HG02571 (cell line): ENCODE measurements at regions not wholly inside any gene's neighbourhood (a gene's known extent, or its start where the extent isn't known, plus 50 kb on each side); places are given as distances from the start of the nearest gene placed in this dataset.
"Not testable (repeated sequence)": the region's sequence is repeated elsewhere in the genome, so short reads cannot be mapped to it uniquely, and the experiment has no call there.

Experiments
- ATAC-seq: cut with Tn5 transposase; IDR thresholded peaks from one replicate; pipeline ENCODE4 v1.9.1; 2021; ENCODE audit warnings: mild to moderate bottlenecking, moderate library complexity; ENCODE audit not compliant: unreplicated experiment

DNA sequence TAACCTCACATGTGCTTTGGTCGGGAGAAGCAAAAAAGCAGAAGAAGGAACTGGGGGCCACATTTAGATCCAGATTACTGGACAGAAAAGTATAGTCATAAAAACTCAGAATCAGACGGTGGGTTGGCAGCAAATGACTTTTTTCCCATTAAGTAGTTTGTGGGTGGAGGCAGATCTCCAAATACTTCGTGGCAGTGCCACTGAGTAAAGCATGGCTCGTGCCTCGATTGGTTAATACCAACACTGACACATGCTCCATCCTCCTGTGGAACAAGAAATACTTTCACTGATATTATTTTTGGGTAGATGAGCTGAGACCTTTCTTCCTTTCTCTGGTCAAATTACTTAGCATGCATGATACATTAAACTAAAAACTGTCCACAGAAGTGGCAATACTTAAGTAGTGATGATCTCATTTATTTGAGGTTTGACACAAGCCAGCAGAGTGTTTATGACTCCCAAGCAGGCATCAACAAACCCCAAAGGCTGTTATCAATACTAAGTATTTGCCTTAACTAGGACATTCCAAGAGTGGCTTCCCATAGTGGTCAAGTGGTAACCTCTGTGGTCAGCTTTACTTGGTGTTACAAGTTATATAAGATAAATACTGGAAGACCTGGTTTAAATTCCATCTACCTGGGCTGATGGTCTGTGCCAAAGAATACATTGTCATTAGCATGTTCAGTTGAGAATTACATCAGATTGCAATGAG, 500.0 kb upstream of the RUNX1 start:
- no peak for ATAC-seq

DNA sequence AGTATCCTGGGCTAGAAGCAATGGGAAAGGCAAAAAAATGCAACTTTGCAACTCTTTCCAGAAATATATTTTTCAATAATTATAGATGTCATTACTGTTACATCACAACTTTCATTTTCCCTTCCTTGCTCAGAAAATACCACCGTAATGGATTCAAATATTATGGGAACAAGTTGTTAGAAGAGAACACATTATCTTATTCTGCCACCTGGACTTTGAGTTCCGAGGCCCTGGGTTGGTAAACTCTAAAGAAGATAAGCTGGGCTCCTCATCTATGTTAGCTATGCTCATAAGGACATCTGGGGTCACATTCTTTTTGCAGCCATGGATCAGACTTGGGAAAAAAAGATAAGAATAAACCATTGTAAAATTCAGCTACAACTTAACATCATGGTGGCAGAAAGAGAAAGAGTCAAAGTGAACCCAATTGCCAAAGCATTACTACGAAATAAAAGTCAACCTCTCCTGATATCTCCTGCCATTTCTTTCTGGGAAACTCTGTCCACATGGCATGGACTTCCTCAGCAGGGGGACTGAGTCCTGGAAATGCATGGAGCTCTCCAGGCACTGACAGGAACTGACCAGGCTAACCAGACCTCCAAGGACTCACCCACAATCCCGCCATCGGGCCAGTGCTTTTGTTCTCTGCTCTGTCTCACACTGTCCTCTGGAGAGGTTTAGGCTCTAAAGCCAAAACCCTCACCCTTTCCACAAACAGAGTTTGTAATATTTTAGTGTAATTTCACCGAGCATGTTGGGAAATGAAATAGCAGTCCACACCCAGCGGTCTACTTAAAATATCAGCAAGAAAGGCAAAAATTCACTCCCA, 499.1 kb upstream of the RUNX1 start:
- no peak for ATAC-seq

DNA sequence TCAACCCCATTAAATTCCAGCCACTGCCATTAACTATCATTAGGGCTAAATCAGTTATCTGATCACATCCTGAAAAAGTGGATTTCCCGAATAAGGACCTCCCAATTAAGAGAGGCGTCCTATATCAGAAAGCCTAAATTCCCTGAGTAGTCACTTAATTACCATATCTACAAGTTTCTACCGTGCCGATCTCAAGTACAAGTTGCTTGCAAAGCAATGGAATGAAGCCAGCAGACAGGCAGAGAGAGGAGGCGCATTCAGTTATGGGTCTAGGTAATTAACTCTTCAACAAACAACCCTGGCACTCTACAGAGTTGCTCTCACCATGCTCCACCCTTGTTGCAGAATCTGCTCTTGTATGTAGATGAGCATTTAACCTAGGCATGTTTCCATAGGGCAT, 494.6 kb upstream of the RUNX1 start:
- ATAC-seq: no peak

DNA sequence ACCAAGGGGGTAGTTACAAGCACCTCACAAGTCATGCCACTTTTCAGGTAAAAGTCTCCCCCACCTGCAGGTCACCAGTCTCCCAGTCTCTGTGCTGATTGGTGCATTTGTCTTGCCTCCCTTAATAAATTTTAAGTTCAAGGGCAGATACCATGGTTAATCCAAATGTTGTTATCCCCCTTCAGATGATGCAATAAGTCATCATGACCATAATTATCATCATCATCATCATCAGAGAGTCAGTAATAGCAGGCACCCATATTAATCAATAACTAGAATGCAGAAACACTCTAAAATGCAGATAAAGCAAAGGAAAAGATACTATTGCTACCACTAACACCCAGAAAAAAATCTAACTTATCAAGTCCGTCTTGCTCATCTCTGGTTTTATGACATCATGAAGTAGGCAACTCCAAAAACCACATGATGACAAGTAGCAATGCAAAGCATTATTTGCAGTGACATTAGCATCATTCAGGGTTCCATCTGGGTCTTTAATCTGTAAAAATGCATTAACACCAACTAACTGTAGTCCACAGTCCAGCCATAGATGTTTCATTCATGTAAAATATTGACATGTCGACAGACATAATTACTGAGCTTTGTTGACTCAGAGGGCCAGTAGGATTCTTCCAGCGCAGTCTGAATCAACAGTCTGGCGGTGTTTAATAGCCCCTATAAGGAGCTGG, 492.0 kb upstream of the RUNX1 start:
- ATAC-seq: no peak

DNA sequence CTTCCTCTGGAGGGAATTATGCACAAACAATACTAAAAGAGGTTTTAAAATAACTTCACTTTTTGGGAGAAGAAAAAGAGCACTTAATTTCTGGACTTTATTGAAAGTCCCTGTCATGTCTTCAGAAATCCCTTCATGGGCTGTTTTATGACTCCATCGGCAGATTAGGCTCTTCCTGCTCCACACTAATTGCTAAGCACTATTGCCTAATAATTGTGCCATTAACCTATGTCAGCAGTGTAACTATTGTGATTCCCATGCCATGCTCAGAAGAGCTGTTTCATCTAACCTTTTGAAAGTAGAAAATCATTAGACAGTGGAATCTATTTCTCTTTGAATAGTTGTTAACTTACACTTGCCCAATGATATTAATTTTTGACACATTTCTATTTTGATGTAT, 489.3 kb upstream of the RUNX1 start:
- no peak for ATAC-seq

DNA sequence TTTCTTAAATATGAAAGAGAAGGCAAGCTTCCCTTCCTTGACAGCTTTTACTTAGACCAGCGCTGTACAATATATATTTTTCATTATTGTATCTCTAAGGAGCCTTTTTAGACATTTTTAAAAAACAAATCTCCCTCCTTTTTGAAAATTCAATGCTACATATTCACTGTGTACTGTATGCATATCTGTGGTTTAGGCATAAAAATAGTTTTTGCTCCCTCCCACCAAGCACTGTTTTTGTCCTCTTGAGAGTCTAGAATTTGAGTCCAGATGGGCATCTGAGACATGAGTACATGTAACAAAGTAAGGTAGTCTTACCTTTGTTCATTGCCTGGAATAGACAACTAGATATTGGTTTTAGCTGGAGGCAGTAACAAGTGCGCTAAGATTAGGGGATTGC, 488.5 kb upstream of the RUNX1 start:
- no peak for ATAC-seq

DNA sequence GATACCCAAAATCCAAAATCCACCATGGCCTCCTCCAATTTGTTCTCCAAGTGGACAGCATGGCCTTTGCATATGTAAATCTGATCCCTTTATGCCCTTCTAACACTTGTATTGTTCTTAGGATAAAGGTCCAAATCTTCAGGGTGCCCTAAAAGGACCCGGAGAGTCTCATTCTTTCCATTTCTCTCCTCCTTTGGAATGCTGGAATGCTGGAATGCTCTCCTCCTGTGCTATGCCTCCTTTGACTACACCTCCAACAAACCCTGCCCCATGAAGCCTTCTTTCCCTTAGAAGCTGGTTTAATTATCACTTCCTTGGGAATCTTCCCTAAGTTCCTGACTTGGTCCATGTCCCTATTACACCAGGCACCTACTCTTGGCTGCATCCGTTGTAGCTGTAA, 484.8 kb upstream of the RUNX1 start:
- no peak for ATAC-seq

DNA sequence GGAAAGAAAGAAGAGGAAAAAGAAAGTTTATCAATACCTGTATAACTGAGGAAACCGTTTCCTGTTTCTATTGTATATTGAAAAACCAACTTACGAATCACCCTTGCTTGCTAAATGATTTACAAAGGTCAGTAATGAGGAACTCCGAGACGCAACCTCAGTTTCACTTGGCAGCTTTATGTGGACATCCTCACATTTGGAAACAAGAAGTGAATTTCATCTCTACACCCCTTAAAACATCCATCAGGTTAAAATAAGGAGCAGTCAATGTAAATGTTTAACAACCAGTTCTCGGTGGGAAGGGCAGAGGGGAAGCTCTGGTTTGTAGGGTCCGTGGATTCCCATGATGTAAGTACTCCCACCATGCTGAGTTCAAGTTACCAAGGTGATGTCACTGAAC, 481.7 kb upstream of the RUNX1 start:
- ATAC-seq: no peak

DNA sequence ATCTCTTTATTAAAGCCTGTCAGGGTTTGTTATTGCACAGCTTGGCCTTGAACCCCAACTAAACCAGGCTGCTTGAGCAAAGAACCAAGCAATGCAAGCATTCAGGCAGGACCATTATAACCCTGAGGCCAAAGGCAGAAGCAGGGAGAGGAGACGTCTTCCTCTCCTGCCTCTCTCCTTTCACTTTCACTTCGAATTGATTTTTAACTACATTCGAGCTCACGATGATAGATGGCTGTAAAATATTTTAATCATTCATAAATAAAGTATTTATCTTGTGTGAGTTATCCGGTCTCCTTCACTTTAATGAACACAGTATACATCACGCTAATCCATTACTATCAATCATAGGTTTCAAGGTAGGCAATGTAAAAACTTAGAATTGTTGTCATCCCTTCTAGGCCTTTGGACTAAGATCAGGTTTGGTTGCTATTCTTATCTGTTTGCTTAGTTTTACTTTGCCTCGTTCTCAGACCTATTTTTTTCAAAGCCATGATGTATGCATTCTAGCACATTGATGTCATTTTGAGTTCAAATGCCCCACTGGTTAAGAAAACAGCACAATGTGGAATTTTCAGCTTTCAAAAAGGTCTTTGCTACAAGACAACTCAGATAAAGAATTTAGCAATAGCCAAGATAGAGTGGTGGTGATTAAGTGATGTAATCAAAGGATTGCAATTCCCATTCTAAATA, 480.2 kb upstream of the RUNX1 start:
- no peak for ATAC-seq

DNA sequence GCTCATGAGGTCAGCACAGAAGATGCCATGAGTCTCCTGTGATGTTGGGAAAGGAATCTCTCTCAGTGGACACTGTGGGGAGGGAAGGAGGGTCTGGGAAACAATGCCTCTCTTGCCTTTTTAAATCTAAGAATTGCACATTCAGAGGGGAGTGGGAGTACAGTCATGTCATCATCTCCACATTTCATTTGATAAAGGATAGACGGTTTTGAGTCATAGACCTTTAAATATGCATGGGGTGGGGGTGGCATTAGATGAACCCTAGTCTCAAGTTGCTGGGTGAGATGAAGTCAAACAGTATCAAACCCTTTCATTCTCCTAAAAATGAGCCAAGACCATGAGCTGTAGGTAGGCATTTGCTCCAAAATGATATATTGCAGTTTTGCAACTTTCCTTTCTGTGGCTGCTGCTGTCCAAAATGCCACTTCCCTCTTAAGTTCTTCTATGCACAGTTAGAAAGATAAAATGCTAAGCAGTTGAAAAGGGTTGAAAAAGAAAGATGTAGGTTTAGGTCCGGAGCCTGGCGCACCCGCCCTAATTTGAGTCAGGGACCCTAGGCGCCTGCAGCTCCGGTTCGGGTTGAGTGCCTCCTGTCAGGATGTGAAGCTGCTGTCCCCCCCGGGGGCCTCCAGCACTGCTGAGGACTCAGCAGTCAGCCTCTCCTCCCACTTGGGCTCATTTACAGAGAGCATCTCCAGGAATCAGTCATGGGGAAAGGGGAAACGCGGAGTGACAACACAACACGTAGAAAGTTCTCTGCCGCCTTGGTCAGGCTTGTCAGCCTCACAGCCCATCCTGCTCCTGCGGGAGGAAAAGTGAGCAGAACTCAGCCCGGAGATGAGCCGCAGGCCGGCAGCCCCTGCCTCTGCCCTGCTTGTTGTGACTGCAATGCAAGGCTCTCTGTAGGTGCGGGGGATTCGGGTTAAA, 479.3 kb upstream of the RUNX1 start:
- no peak for ATAC-seq

DNA sequence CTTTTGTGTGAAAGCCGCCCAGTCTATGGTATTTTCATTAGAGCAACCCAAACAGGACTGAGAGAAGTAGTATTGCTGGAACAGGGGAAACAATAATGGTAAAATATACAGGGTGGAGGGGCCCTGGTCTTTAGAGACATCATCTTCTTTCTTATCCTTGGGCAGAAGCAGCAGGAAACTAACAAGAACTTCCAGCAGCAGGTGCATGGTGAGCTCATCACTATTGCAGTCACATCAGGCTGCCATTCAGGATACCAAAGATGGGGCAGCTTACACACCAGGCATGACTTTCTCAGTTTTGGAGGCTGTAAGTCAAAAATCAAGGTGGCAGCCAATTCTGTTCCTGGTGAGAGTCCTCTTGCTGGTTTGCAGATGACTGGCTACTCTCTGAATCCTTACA, 478.3 kb upstream of the RUNX1 start:
- no peak for ATAC-seq

DNA sequence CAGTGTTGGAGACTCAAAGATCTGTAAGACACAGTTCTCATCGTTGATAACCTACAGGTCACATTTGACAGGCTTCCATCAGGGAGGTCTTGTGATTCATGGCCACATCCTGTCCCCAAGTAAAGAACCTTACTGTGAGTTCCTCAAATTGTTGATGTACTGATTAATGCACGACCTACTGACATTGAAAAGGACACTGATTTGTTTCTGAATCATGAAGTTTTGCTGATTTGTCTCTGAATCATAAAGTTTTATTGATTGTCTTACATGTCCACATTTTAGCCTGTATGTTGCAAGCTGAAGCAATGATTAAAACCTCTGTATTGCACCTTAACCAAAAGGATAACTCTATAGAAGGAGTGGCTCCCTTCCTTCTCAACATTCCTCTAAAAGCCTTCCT, 476.3 kb upstream of the RUNX1 start:
- no peak for ATAC-seq

DNA sequence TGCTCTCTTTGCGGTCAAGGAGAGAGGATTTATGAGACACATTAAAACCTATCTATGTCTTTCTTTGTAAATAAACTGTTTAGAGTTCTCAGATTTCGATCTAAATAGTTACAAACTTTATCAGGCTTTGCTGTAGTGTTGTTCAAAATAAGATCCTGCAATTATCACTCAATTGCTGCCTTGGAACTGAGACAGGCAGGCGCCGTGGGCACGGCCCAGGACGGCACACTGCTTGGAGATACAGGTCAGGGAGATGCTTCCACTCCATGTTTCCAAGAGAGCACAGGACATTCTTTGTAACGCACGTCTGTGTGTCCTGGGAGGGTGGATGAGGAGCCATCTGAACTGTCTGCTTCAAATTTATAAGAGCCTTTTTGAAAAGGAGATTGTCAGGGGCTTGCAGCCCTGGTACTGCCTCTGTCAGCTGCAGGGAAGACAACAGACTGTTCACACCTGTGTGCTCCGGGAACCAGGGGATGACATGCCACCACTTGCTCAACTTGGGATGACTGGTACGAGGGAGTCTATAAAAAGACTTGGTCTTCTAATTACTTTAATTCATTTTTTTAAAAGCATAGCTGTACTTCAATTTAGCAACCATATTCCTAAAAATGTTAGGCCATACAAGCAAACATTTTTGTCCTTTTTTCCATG, 472.9 kb upstream of the RUNX1 start:
- no peak for ATAC-seq

DNA sequence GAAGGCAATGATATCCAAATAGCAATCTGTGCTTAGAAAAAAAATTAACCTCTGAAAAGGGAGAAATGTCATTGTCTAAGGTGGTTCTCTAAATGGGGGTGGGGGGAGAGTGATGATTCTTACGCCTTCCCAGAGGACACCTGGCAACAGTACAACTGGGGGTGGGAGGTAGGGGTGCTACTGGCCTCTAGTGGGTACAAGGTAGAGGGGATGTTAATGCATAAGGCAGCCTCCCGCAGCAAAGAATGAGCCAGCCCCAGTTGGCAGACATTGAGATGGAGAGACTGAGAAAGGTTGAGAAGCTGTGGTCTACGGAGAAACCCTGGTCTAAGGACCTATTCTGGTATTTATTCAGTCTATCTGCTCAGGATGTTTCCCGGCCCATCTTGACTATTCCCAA, 472.2 kb upstream of the RUNX1 start:
- no peak for ATAC-seq

DNA sequence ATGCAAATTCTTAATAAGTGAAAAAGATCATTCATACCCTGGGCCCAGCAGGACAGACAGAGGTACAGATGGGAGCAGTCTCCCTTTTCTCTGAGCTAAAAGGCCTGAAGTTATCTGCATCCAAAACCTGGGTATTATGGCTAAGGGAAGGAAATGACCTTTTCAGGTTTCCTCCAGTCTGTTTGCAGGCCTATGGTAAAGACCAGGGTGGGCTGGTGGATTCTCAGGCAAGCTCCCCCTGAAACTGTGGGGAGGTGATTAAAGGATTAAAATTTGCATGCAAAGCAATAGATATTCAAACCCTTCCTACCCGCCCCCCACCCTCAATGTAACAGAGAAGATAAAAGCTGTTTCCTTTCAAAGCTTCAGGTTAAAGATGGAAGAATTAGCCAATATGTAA, 471.8 kb upstream of the RUNX1 start:
- no peak for ATAC-seq

DNA sequence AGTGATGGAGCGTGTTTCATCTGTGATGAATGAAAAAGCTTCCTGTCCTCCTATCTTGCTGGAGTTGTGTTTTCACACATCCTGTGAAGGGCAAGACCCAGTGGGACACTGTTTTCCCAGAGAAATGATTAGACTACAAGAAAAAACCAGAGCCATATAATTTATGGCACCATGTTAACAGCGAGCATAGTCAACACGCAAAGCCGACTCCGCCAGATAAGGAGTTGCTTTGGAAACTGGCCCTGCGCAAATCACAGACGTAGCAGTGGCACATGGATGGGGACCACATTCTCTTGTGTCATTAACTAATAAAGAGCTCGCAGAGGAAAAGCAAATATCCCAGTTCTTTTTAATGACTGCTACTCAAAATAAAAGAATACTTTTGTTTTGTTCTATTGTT, 471.2 kb upstream of the RUNX1 start:
- ATAC-seq: no peak

DNA sequence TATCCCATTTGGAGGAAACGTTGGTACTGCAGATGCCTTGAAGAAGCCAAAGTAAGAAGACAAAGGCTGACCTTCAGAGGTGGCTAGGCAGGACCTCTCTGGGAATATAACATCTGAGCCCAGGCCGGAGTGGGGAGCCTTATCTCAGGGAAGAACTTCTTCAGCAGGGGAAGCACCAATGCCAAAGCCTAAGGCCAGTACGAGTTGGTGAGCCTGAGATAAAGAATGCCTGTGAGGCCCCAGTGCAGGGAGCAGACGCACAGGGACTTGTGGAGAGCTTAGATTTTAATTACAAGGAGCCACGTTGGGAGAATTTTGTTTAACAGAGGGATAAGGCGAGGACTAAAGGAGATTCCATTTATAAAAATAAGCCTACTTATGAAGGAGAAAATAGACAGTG, 468.8 kb upstream of the RUNX1 start:
- ATAC-seq: no peak

DNA sequence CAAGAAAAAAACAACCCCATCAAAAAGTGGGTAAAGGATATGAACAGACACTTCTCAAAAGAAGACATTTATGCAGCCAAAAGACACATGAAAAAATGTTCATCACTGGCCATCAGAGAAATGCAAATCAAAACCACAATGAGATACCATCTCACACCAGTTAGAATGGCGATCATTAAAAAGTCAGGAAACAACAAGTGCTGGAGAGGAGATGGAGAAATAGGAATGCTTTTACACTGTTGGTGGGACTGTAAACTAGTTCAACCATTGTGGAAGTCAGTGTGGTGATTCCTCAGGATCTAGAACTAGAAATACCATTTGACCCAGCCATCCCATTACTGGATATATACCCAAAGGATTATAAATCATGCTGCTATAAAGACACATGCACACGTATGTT, 467.2 kb upstream of the RUNX1 start:
- not testable (repeated sequence) for ATAC-seq

DNA sequence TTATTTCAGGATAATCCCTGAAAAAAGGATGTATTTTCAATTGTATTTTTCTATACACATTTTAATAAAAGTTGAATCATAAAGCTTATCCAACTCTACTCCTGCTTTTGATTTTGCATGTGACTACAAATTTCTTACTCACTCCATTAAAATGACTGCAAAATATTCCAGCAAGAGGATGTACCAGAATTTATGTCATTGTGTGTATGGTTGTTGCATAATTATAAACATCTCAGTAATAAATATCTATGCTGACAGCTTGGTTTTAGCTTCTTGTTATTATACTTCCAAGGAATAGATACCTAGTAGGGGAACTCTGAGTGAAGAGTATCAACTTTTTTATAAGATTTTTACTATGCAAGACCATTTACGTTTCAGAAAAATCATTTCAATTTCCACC, 463.2 kb upstream of the RUNX1 start:
- ATAC-seq: no peak

DNA sequence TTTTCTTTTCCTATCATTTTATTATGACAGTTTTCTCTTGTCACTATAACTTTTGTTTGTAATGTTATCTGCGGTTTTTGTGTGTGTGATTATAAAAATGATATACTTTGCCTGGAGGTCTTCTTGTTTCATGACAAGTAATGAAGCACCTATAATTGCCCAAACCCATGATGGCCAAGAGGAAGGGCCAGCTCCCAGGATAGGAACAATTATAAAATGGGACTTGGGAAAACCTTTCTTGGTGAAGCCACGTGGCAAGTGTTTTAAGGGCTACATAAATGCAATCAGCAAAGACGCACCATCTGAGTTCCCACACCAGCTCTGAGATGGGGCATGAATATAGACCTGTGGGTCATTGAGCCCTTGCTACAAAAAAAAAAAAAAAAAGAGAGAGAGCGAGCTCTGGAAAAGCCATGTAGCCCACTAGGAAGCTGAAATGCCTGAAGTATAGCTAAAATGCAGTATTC, 462.6 kb upstream of the RUNX1 start:
- ATAC-seq: no peak
